CD4-positive, alpha-beta T cell (primary cell): ENCODE measurements at regions not wholly inside any gene's neighbourhood (a gene's known extent, or its start where the extent isn't known, plus 50 kb on each side); places are given as distances from the start of the nearest gene placed in this dataset.
"Not testable (repeated sequence)": the region's sequence is repeated elsewhere in the genome, so short reads cannot be mapped to it uniquely, and the experiment has no call there.

Experiments used
- ATAC-seq: fragments of 200-7000 bp; cut with Tn5 transposase; one replicate; pipeline ENCODE4 v1.10.0; 2022; ENCODE audit warnings: mild to moderate bottlenecking; ENCODE audit not compliant: poor library complexity
- CTCF ChIA-PET: fragments of 350-600 bp; sonication (Branson Sonifier 250); formaldehyde crosslinking; loops from one replicate; lab custom pipeline; 2021; ENCODE audit warnings: antibody characterized with exemption, inconsistent platforms; lab: Charles Lee
- POLR2A ChIA-PET: fragments of 350-600 bp; sonication (Branson Sonifier 250); formaldehyde crosslinking; loops from one replicate; lab custom pipeline; 2021; ENCODE audit warnings: antibody characterized with exemption, inconsistent platforms; lab: Charles Lee
- DNase-seq, 14 experiments: peaks; one replicate each; pipeline ENCODE4 v3.0.0-alpha.2; 2013 to 2020; ENCODE audit warnings: mixed read lengths in 2 of 14
- H3K27ac ChIP-seq, 2 donors: one replicate each; pipeline versions ENCODE4 v1.5.1 to v1.7.0; 2013; ENCODE audit warnings: low read length in 2 of 2, low read depth in 1 of 2, mild to moderate bottlenecking in 1 of 2
- H3K27me3 ChIP-seq, 2 experiments: 1 replicate in 1 of 2; 2 replicates in 1 of 2; pipeline versions ENCODE4 v1.6.1 to v1.7.0; 2013; ENCODE audit warnings: low read length in 2 of 2, control low read depth in 1 of 2, mild to moderate bottlenecking in 1 of 2, moderate library complexity in 1 of 2; ENCODE audit not compliant: insufficient read depth in 2 of 2, control insufficient read depth in 1 of 2
- H3K36me3 ChIP-seq: one replicate; pipeline ENCODE4 v1.6.1; 2013; ENCODE audit warnings: low read length, control low read depth; ENCODE audit not compliant: insufficient read depth
- H3K4me1 ChIP-seq: one replicate; pipeline ENCODE4 v1.6.1; 2013; ENCODE audit warnings: low read length, control low read depth; ENCODE audit not compliant: insufficient read depth
- H3K4me3 ChIP-seq: one replicate; pipeline ENCODE4 v1.5.1; 2013; ENCODE audit warnings: mild to moderate bottlenecking, low read length, moderate library complexity
- H3K9me3 ChIP-seq, 2 experiments: 1 replicate in 1 of 2; 2 replicates in 1 of 2; pipeline versions ENCODE4 v1.6.1 to v1.7.0; 2013; ENCODE audit warnings: low read length in 2 of 2, mild to moderate bottlenecking in 2 of 2, control low read depth in 1 of 2, moderate library complexity in 1 of 2; ENCODE audit not compliant: control insufficient read depth in 1 of 2, insufficient read depth in 1 of 2
- H3K27ac Mint-ChIP-seq: one replicate; pipeline ENCODE4 v1.8.0; 2020; ENCODE audit warnings: mixed read lengths
- H3K27me3 Mint-ChIP-seq: one replicate; pipeline ENCODE4 v1.8.0; 2021; ENCODE audit warnings: mixed read lengths
- H3K36me3 Mint-ChIP-seq: one replicate; pipeline ENCODE4 v1.8.0; 2021; ENCODE audit warnings: low read depth, mixed read lengths
- H3K4me1 Mint-ChIP-seq: one replicate; pipeline ENCODE4 v1.8.0; 2021; ENCODE audit warnings: low read depth, mixed read lengths
- H3K4me3 Mint-ChIP-seq: one replicate; pipeline ENCODE4 v1.8.0; 2020; ENCODE audit warnings: mild to moderate bottlenecking, mixed read lengths
- H3K9me3 Mint-ChIP-seq: one replicate; pipeline ENCODE4 v1.8.0; 2020; ENCODE audit warnings: mixed read lengths
- intact Hi-C, 2 experiments: fragments of 100-400 bp; cut with DNase I in 1 of 2; cut with micrococcal nuclease in 1 of 2; formaldehyde crosslinking; loops; one replicate each; pipeline versions ENCODE4 v1.15.1 to v1.9.0; 2023 to 2025; cut with DNase I, micrococcal nuclease
- TF ChIP-seq, protein P1 (sequence below): fragments of 200-600 bp; IDR thresholded peaks from one replicate; pipeline ENCODE4 v1.8.0; 2022; ENCODE audit warnings: antibody characterized with exemption, mild to moderate bottlenecking

DNA sequence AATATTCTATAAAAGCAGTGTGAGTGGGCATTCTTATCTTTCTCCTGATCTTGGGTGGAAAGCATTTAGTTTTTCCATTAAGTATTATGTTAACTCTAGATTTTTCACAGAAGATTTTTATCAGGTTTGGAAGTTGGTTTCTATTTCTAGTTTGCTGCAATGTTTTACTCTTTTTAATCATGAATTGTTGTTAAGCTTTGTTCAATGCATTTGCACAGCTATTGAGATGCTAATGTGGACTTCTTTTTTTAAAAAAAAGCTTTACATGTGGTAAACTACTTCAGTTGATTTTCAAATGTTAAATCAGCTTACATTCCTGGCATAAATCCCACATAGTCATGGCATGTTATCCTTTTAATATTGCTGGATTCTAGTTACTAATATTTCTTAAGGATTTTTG, 363.6 kb upstream of the NRP1 start:
- H3K4me1 Mint-ChIP-seq, result no peaks in the 10 kb centered on the region
- peaks cover 2% of the 10 kb centered on the region for H3K9me3 Mint-ChIP-seq
- no peak overlapping the region for H3K27ac Mint-ChIP-seq
- no peak overlapping the region for H3K4me3 Mint-ChIP-seq
- no peak overlapping the region for H3K4me3 ChIP-seq
- H3K27me3 Mint-ChIP-seq, result peaks cover 5% of the 10 kb centered on the region
- ATAC-seq (no peak), DNase-seq (no peak)
- H3K9me3 ChIP-seq, result peaks cover 0 to 5% of the 10 kb centered on the region in 2 experiments
- no peak overlapping the region for H3K27ac ChIP-seq
- H3K27me3 ChIP-seq, result no peaks in the 10 kb centered on the region
- POLR2A ChIA-PET, result no interaction called here
- H3K4me1 ChIP-seq, result no peaks in the 10 kb centered on the region
- H3K36me3 ChIP-seq, result no peaks in the 10 kb centered on the region
- CTCF ChIA-PET, result no interaction called here
- TF ChIP-seq, protein P1, sequence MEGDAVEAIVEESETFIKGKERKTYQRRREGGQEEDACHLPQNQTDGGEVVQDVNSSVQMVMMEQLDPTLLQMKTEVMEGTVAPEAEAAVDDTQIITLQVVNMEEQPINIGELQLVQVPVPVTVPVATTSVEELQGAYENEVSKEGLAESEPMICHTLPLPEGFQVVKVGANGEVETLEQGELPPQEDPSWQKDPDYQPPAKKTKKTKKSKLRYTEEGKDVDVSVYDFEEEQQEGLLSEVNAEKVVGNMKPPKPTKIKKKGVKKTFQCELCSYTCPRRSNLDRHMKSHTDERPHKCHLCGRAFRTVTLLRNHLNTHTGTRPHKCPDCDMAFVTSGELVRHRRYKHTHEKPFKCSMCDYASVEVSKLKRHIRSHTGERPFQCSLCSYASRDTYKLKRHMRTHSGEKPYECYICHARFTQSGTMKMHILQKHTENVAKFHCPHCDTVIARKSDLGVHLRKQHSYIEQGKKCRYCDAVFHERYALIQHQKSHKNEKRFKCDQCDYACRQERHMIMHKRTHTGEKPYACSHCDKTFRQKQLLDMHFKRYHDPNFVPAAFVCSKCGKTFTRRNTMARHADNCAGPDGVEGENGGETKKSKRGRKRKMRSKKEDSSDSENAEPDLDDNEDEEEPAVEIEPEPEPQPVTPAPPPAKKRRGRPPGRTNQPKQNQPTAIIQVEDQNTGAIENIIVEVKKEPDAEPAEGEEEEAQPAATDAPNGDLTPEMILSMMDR, result no peak
- no peaks in the 10 kb centered on the region for H3K36me3 Mint-ChIP-seq
- intact Hi-C loops, result no loop called here

DNA sequence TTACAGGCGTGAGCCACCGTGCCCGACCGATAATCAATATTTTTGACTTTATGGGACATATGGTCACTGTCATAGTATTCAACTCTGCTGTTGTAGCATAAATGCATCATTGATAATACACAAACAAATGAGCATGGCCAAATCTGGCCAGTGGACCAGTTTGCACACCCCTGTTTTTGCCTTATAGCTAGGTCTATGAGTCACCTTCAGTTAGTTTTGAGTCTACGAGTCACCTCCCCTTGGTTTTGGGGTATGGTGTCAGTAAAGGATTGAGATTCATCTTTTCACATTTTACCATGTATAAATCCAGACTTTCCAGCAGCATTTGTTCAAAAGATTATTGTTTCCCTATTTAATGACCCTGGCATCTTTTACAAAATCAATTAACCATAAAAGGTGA, 362.5 kb upstream of the NRP1 start:
- H3K4me1 Mint-ChIP-seq, result no peaks in the 10 kb centered on the region
- CTCF ChIA-PET, result interaction anchor here (0.6 kb wide), 1 partner anchor 22 kb away, joined by 3 read pairs; no protein-coding TSS in a partner anchor

DNA sequence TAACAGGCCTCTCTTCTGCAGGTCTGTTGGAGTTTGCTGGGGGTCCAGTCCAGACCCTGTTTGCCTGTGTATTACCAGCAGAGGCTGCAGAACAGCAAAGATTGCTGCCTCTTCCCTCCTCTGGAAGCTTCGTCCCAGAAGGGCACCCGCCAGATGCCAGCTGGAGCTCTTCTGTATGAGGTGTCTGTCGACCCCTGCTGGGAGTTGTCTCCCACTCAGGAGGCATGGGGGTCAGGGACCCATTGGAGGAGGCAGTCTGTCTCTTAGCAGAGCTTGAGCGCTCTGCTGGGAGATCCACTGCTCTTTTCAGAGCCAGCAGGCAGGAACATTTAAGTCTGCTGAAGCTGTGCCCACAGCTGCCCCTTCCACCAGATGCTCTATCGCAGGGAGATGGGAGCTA, 361.1 kb upstream of the NRP1 start:
- TF ChIP-seq, protein P1, result no peak
- no peak overlapping the region for H3K27ac ChIP-seq
- no peak for ATAC-seq
- POLR2A ChIA-PET, result no interaction called here
- Mint-ChIP-seq H3K27ac (no peak overlapping the region), H3K4me1 (no peaks in the 10 kb centered on the region), H3K36me3 (no peaks in the 10 kb centered on the region), H3K27me3 (peaks cover under 1% of the 10 kb centered on the region), H3K9me3 (peaks cover 11% of the 10 kb centered on the region), H3K4me3 (no peak overlapping the region)
- H3K4me3 ChIP-seq, result no peak overlapping the region
- DNase-seq, result no peak
- CTCF ChIA-PET, result no interaction called here
- peaks cover 0 to 5% of the 10 kb centered on the region in 2 experiments for H3K9me3 ChIP-seq
- no peaks in the 10 kb centered on the region for H3K36me3 ChIP-seq
- intact Hi-C loops, result no loop called here
- no peaks in the 10 kb centered on the region for H3K27me3 ChIP-seq
- no peaks in the 10 kb centered on the region for H3K4me1 ChIP-seq

More for the DNA sequence above, 362.5 kb upstream of the NRP1 start:
- Mint-ChIP-seq H3K27ac (no peak overlapping the region), H3K4me3 (no peak overlapping the region), H3K9me3 (peaks cover 6% of the 10 kb centered on the region), H3K27me3 (peaks cover 5% of the 10 kb centered on the region), H3K36me3 (no peaks in the 10 kb centered on the region)
- H3K27ac ChIP-seq, result no peak overlapping the region
- H3K36me3 ChIP-seq, result no peaks in the 10 kb centered on the region
- no peak overlapping the region for H3K4me3 ChIP-seq
- ATAC-seq (no peak), DNase-seq (no peak)
- H3K9me3 ChIP-seq, result peaks cover 0 to 5% of the 10 kb centered on the region in 2 experiments
- H3K27me3 ChIP-seq, result no peaks in the 10 kb centered on the region
- TF ChIP-seq, protein P1, result no peak
- POLR2A ChIA-PET, result no interaction called here
- no peaks in the 10 kb centered on the region for H3K4me1 ChIP-seq
- intact Hi-C loops, result no loop called here

DNA sequence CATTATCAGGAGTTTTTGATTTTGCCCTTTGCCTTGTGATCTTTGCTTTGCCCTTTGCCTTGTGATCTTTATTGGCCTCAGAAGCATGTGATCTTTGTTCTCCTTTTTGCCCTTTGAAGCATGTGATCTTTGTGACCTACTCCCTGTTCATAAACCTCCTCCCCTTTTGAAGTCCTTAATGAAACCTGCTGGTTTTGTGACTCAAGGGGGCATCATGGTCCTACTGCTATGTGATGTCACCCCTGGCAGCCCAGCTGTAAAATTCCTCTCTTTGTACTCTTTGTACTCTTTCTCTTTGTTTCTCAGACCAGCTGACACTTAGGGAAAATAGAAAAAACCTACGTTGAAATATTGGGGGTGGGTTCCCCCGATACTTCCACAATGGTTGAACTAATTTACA, 356.1 kb upstream of the NRP1 start:
- H3K4me3 Mint-ChIP-seq, CTCF ChIA-PET, intact Hi-C loops, H3K27me3 ChIP-seq, ATAC-seq, H3K36me3 Mint-ChIP-seq, H3K36me3 ChIP-seq, H3K27ac ChIP-seq, H3K27me3 Mint-ChIP-seq, H3K27ac Mint-ChIP-seq, H3K9me3 ChIP-seq, H3K4me1 ChIP-seq, DNase-seq, POLR2A ChIA-PET, H3K4me1 Mint-ChIP-seq, H3K4me3 ChIP-seq: not testable (repeated sequence)
- H3K9me3 Mint-ChIP-seq, result peaks cover 12% of the 10 kb centered on the region
